ACC112 (cell line): ENCODE measurements at regions not wholly inside any gene's neighbourhood (a gene's known extent, or its start where the extent isn't known, plus 50 kb on each side); places are given as distances from the start of the nearest gene placed in this dataset.
"Not testable (repeated sequence)": the region's sequence is repeated elsewhere in the genome, so short reads cannot be mapped to it uniquely, and the experiment has no call there.

ENCODE experiments used
- H2AFZ ChIP-seq: fragments of 200-600 bp; sonication (generic); one replicate; pipeline ENCODE4 v1.6.0; 2017; ENCODE audit warnings: antibody characterized with exemption, low read length; ENCODE audit not compliant: unreplicated experiment
- H3K27ac ChIP-seq: fragments of 200-600 bp; sonication (generic); 2 replicates; pipeline ENCODE4 v1.5.1; 2014; ENCODE audit warnings: low read depth, mild to moderate bottlenecking, antibody characterized with exemption, low read length, moderate library complexity
- H3K27me3 ChIP-seq: fragments of 200-600 bp; sonication (generic); 2 replicates; pipeline ENCODE4 v1.6.1; 2014; ENCODE audit warnings: mild to moderate bottlenecking, antibody characterized with exemption, low read length, moderate library complexity, mixed read lengths; ENCODE audit not compliant: insufficient read depth
- H3K36me3 ChIP-seq: fragments of 200-600 bp; sonication (generic); 2 replicates; pipeline ENCODE4 v1.6.1; 2016; ENCODE audit warnings: mild to moderate bottlenecking, antibody characterized with exemption, low read length, moderate library complexity, mixed read lengths; ENCODE audit not compliant: insufficient read depth
- H3K4me1 ChIP-seq: fragments of 200-600 bp; sonication (generic); one replicate; pipeline ENCODE4 v1.6.1; 2016; ENCODE audit warnings: low read length, mixed read lengths; ENCODE audit not compliant: insufficient read depth, unreplicated experiment, control insufficient read depth
- H3K4me3 ChIP-seq: fragments of 200-600 bp; sonication (generic); 2 replicates; pipeline ENCODE4 v1.5.1; 2014; ENCODE audit warnings: mild to moderate bottlenecking, low read depth, low read length
- H3K79me2 ChIP-seq: fragments of 200-600 bp; sonication (generic); one replicate; pipeline ENCODE4 v1.6.0; 2016; ENCODE audit warnings: low read length; ENCODE audit not compliant: control insufficient read depth, unreplicated experiment, insufficient read depth

GRCh38 chr5:163869581-163869980 is 364.2 kb downstream of the MAT2B start:
- no peak overlapping the region for H3K4me3 ChIP-seq
- no peaks in the 10 kb centered on the region for H3K36me3 ChIP-seq
- H3K79me2 ChIP-seq: no peaks in the 10 kb centered on the region
- no peaks in the 10 kb centered on the region for H3K27me3 ChIP-seq
- peaks cover 25% of the 10 kb centered on the region for H3K4me1 ChIP-seq
- no peak overlapping the region for H3K27ac ChIP-seq
- peak overlapping the region; percentile 7 for H2AFZ ChIP-seq

GRCh38 chr5:163870441-163870840 is 365.0 kb downstream of the MAT2B start:
- no peaks in the 10 kb centered on the region for H3K27me3 ChIP-seq
- H3K27ac ChIP-seq: no peak overlapping the region
- H3K79me2 ChIP-seq: no peaks in the 10 kb centered on the region
- peaks cover 25% of the 10 kb centered on the region for H3K4me1 ChIP-seq
- no peaks in the 10 kb centered on the region for H3K36me3 ChIP-seq
- no peak overlapping the region for H3K4me3 ChIP-seq
- H2AFZ ChIP-seq: no peak overlapping the region

GRCh38 chr5:163874431-163874830 is 369.0 kb downstream of the MAT2B start:
- Histone ChIP-seq H3K27me3 (no peaks in the 10 kb centered on the region), H3K27ac (no peak overlapping the region), H2AFZ (no peak overlapping the region), H3K4me3 (no peak overlapping the region), H3K79me2 (no peaks in the 10 kb centered on the region), H3K4me1 (no peaks in the 10 kb centered on the region), H3K36me3 (no peaks in the 10 kb centered on the region)

- not testable (repeated sequence) for H2AFZ ChIP-seq, H3K36me3 ChIP-seq, H3K4me3 ChIP-seq, H3K27ac ChIP-seq, H3K79me2 ChIP-seq, H3K27me3 ChIP-seq, H3K4me1 ChIP-seq
Measured at GRCh38 chr5:163874912-163875311, 369.5 kb downstream of the MAT2B start.

GRCh38 chr5:163877865-163878264 is 372.4 kb downstream of the MAT2B start:
- Histone ChIP-seq H3K36me3 (no peaks in the 10 kb centered on the region), H3K4me3 (no peak overlapping the region), H3K27me3 (no peaks in the 10 kb centered on the region), H3K27ac (no peak overlapping the region), H3K4me1 (no peaks in the 10 kb centered on the region), H3K79me2 (no peaks in the 10 kb centered on the region), H2AFZ (no peak overlapping the region)

GRCh38 chr5:163878490-163878889 is 373.1 kb downstream of the MAT2B start:
- Histone ChIP-seq H3K4me1 (no peaks in the 10 kb centered on the region), H3K79me2 (no peaks in the 10 kb centered on the region), H3K4me3 (no peak overlapping the region)

GRCh38 chr5:163880302-163880701 is 374.9 kb downstream of the MAT2B start:
- no peaks in the 10 kb centered on the region for H3K4me1 ChIP-seq
- no peak overlapping the region for H3K27ac ChIP-seq
- H2AFZ ChIP-seq: no peak overlapping the region
- H3K27me3 ChIP-seq: no peaks in the 10 kb centered on the region
- H3K36me3 ChIP-seq: no peaks in the 10 kb centered on the region
- H3K79me2 ChIP-seq: no peaks in the 10 kb centered on the region
- no peak overlapping the region for H3K4me3 ChIP-seq

More at GRCh38 chr5:163878490-163878889, 373.1 kb downstream of the MAT2B start:
- H3K27ac ChIP-seq: no peak overlapping the region
- H2AFZ ChIP-seq: no peak overlapping the region
- no peaks in the 10 kb centered on the region for H3K27me3 ChIP-seq
- no peaks in the 10 kb centered on the region for H3K36me3 ChIP-seq

GRCh38 chr5:163885117-163885516 is 379.7 kb downstream of the MAT2B start:
- H3K27me3 ChIP-seq: no peaks in the 10 kb centered on the region

GRCh38 chr5:163887854-163888253 is 382.4 kb downstream of the MAT2B start:
- Histone ChIP-seq H3K36me3 (no peaks in the 10 kb centered on the region), H3K79me2 (no peaks in the 10 kb centered on the region), H3K27me3 (no peaks in the 10 kb centered on the region), H3K27ac (no peak overlapping the region), H2AFZ (no peak overlapping the region), H3K4me3 (no peak overlapping the region), H3K4me1 (peaks cover 11% of the 10 kb centered on the region)

More at GRCh38 chr5:163885117-163885516, 379.7 kb downstream of the MAT2B start:
- Histone ChIP-seq H3K36me3 (no peaks in the 10 kb centered on the region), H3K4me3 (no peak overlapping the region), H3K4me1 (peaks cover 8% of the 10 kb centered on the region), H3K27ac (no peak overlapping the region), H3K79me2 (no peaks in the 10 kb centered on the region), H2AFZ (no peak overlapping the region)

GRCh38 chr5:163888366-163888765 is 382.9 kb downstream of the MAT2B start:
- Histone ChIP-seq H3K27ac (no peak overlapping the region), H3K4me3 (no peak overlapping the region), H2AFZ (no peak overlapping the region), H3K79me2 (no peaks in the 10 kb centered on the region), H3K4me1 (peaks cover 16% of the 10 kb centered on the region), H3K27me3 (no peaks in the 10 kb centered on the region), H3K36me3 (no peaks in the 10 kb centered on the region)

GRCh38 chr5:163889369-163889768 is 383.9 kb downstream of the MAT2B start:
- Histone ChIP-seq H3K27ac (no peak overlapping the region), H3K79me2 (no peaks in the 10 kb centered on the region), H3K27me3 (no peaks in the 10 kb centered on the region), H2AFZ (no peak overlapping the region), H3K4me1 (peaks cover 26% of the 10 kb centered on the region), H3K36me3 (no peaks in the 10 kb centered on the region), H3K4me3 (no peak overlapping the region)
